GM11168 (cell line): ENCODE measurements at regions not wholly inside any gene's neighbourhood (a gene's known extent, or its start where the extent isn't known, plus 50 kb on each side); places are given as distances from the start of the nearest gene placed in this dataset.

Source experiments
- in situ Hi-C: fragments of 300-500 bp; cut with MboI; formaldehyde crosslinking; loops from one replicate; pipeline ENCODE4 v1.12.0; 2022; ENCODE audit warnings: low sequenced_read_pairs; ENCODE audit not compliant: unreplicated experiment

DNA sequence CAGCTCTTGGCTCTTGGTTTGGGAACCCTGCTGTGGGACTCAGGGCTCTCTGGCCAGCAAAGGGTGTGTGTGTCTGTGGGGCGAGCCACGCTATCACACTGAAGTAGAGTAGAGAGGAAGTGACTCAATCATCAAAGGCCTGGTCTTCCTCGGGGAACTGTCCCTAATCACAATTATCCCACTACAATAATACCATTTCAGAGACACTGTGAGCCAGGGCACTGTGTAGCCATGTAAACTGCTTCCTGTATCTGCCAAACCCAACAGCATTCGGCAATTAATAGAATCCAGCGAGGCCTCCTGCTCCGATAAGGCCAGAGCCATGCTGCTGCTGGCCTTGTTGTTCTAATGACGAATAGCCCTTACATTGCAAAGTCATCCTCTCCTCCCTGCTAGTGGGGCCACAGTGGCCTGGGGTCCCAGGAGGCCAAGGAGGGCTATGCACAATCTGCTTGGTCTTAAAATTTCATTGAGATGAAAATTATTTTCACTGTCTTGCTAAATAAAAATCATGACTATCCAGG is 49.8 kb upstream of the LMO2 start:
- in situ Hi-C loops = no loop called here
